Lung (tissue), 11 donors: ENCODE measurements at regions not wholly inside any gene's neighbourhood (a gene's known extent, or its start where the extent isn't known, plus 50 kb on each side); places are given as distances from the start of the nearest gene placed in this dataset.

Source experiments
- ATAC-seq: fragments of 200-7000 bp; cut with Tn5 transposase; one replicate; pipeline ENCODE4 v1.9.1; 2020; ENCODE audit warnings: moderate number of reproducible peaks; ENCODE audit not compliant: insufficient read depth, low FRiP score
- DNase-seq, 3 donors: peaks; one replicate each; pipeline ENCODE4 v3.0.0-alpha.2; 2013 to 2017
- H3K27ac ChIP-seq, 2 donors: one replicate each; pipeline ENCODE4 v1.5.1; 2013; ENCODE audit warnings: mild to moderate bottlenecking in 2 of 2, moderate library complexity in 2 of 2, control low read depth in 1 of 2, inconsistent platforms in 1 of 2, low read depth in 1 of 2, low read length in 1 of 2
- H3K27me3 ChIP-seq, 3 donors: one replicate each; pipeline ENCODE4 v1.5.1; 2013; ENCODE audit warnings: low read length in 2 of 3; ENCODE audit not compliant: control insufficient read depth in 3 of 3, insufficient read depth in 3 of 3
- H3K36me3 ChIP-seq, 4 donors: one replicate each; pipeline ENCODE4 v1.5.1; 2013; ENCODE audit warnings: low read length in 4 of 4, mild to moderate bottlenecking in 1 of 4, moderate library complexity in 1 of 4; ENCODE audit not compliant: control insufficient read depth in 4 of 4, insufficient read depth in 4 of 4
- H3K4me1 ChIP-seq, 5 donors: one replicate each; pipeline ENCODE4 v1.5.1; 2013; ENCODE audit warnings: low read length in 5 of 5, mild to moderate bottlenecking in 2 of 5, moderate library complexity in 1 of 5; ENCODE audit not compliant: control insufficient read depth in 5 of 5, insufficient read depth in 5 of 5
- H3K4me3 ChIP-seq: one replicate; pipeline ENCODE4 v1.5.1; 2013; ENCODE audit warnings: mild to moderate bottlenecking, control low read depth, moderate library complexity
- H3K9ac ChIP-seq, 2 donors: one replicate each; pipeline ENCODE4 v1.5.1; 2013; ENCODE audit warnings: low read length in 2 of 2, control low read depth in 1 of 2; ENCODE audit not compliant: insufficient read depth in 1 of 2
- H3K9me3 ChIP-seq, 4 donors: one replicate each; pipeline ENCODE4 v1.5.1; 2013; ENCODE audit warnings: low read length in 3 of 4, mild to moderate bottlenecking in 1 of 4, moderate library complexity in 1 of 4; ENCODE audit not compliant: control insufficient read depth in 4 of 4, insufficient read depth in 3 of 4
- WGBS, 2 donors: extraction: QIAGEN DNeasy Blood & Tissue Kit; methylation state at CpG; one replicate each; pipeline ENCODE4 v1.1.7; 2013; 5-methylcytosine and 5-hydroxymethylcytosine counted together
- TF ChIP-seq, protein P1 (sequence below): IDR thresholded peaks from 2 replicates; pipeline ENCODE4 v1.5.1; 2012; ENCODE audit warnings: mild to moderate bottlenecking; ENCODE audit errors: control extremely low read depth, extremely low read depth
- donor health status: control.
- donor health status: control.
- donor health status: Bipolar disorder and iron deficiency.
- donor health status: healthy.
- donor health status: DM: yes; HTN: yes; CAD: no.

DNA sequence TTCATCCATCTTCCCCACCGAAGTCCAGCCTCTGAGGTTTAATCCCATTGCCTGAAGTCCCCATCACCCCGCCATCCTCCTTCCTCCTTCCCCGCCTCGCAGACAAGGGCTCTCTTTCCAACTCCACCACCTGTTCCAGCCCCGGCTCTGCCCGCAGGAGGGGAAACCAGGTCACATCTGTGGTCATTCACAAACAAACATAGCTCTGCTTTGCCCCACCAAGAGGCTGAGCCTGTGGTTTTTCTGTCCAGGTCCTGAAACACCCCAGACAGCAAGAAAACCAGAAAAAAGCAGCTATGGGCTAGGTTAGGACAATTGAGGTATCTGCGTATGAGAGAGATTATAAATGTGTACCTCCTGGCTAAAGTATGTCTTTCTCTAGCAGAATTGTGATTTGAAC is 144.7 kb downstream of the GLI2 start:
- H3K27me3 ChIP-seq = peaks cover 0 to 6% (median 0%) of the 10 kb centered on the region in 3 donors
- no peak overlapping the region for H3K27ac ChIP-seq
- WGBS, 2 donors = 55 to 69% methylated on average over 7 of the region's 7 CpGs
- DNase-seq (no peak), ATAC-seq (no peak)
- TF ChIP-seq, protein P1, sequence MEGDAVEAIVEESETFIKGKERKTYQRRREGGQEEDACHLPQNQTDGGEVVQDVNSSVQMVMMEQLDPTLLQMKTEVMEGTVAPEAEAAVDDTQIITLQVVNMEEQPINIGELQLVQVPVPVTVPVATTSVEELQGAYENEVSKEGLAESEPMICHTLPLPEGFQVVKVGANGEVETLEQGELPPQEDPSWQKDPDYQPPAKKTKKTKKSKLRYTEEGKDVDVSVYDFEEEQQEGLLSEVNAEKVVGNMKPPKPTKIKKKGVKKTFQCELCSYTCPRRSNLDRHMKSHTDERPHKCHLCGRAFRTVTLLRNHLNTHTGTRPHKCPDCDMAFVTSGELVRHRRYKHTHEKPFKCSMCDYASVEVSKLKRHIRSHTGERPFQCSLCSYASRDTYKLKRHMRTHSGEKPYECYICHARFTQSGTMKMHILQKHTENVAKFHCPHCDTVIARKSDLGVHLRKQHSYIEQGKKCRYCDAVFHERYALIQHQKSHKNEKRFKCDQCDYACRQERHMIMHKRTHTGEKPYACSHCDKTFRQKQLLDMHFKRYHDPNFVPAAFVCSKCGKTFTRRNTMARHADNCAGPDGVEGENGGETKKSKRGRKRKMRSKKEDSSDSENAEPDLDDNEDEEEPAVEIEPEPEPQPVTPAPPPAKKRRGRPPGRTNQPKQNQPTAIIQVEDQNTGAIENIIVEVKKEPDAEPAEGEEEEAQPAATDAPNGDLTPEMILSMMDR = no peak
- H3K4me1 ChIP-seq = peaks cover 0 to 35% (median 7%) of the 10 kb centered on the region in 5 donors
- no peak overlapping the region for H3K9ac ChIP-seq
- no peaks in the 10 kb centered on the region for H3K36me3 ChIP-seq
- H3K9me3 ChIP-seq = peaks cover 0 to 5% (median 0%) of the 10 kb centered on the region in 4 donors
- no peak overlapping the region for H3K4me3 ChIP-seq

- H3K4me1 ChIP-seq = peaks cover 0 to 41% (median 6%) of the 10 kb centered on the region in 5 donors
- WGBS, 2 donors = 73 to 87% methylated on average over 21 of the region's 21 CpGs
- H3K4me3 ChIP-seq = no peak overlapping the region
- TF ChIP-seq, protein P1 = no peak
- no peak overlapping the region for H3K9ac ChIP-seq
- H3K27me3 ChIP-seq = peaks cover 0 to 6% (median 0%) of the 10 kb centered on the region in 3 donors
- H3K36me3 ChIP-seq = no peaks in the 10 kb centered on the region
- H3K27ac ChIP-seq = no peak overlapping the region
- H3K9me3 ChIP-seq = peaks cover 0 to 5% (median 0%) of the 10 kb centered on the region in 4 donors
- ATAC-seq (no peak), DNase-seq (peak; percentile 60 to 67 (median 67))
These were observed 146.5 kb downstream of the GLI2 start for GRCh38 chr2:120881981-120882788.

DNA sequence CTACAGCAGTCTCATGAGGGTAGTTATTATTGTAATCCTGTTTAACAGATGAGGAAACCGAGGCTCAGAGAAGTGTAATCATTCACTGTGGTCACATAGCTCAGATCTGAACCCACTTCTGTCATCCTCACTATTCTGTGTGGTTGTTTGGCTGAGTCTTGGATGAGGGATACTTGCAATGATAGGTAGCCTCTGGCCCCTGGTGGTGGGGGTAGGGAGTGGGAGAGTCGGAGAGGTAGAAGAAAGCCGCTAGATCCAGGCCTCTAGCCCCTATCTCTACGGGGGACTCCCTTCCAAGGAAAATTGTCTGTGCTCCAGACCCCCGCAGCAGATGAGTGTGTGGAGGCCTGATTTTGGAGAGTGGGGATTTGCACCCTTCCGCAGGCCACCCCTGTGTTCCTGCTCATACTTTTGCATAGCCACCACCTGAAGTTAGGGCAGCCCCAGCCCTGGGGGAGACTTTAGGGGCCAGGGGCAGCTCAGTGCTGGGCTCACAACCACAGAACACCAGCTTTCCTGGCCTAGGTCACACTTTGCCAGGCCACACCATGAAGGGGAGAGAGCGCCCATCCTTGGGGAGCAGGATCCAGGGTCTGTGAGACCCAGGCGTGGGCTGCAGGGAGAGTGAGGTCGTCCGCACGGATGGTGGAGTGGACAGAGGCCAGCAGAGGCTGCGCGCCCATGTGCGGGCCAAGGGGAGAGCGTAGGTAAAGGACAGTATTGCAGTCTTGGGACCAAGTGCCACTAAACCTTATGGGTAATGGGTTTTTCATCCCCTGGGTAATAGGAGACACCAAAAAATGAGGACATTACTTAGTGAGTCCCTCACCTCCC is 148.2 kb downstream of the GLI2 start:
- H3K27me3 ChIP-seq = peaks cover 0 to 6% (median 0%) of the 10 kb centered on the region in 3 donors
- DNase-seq = no peak

More for the DNA sequence above, 148.2 kb downstream of the GLI2 start:
- no peak overlapping the region for H3K27ac ChIP-seq
- 91% methylated on average over 15 of the region's 15 CpGs for WGBS, 2 donors
- no peaks in the 10 kb centered on the region for H3K36me3 ChIP-seq
- peaks cover 0 to 49% (median 12%) of the 10 kb centered on the region in 5 donors for H3K4me1 ChIP-seq
- no peak for ATAC-seq
- H3K4me3 ChIP-seq = no peak overlapping the region
- TF ChIP-seq, protein P1 = no peak
- H3K9ac ChIP-seq = no peak overlapping the region
- H3K9me3 ChIP-seq = peaks cover 0 to 5% (median 0%) of the 10 kb centered on the region in 4 donors
